ENCODE measurements at regions not wholly inside any gene's neighbourhood (a gene's known extent, or its start where the extent isn't known, plus 50 kb on each side); places are given as distances from the start of the nearest gene placed in this dataset.

- DNase-seq = no peak
Observed at GRCh38 chr2:183291436-183291835, 167.2 kb downstream of the NUP35 start.

DNA sequence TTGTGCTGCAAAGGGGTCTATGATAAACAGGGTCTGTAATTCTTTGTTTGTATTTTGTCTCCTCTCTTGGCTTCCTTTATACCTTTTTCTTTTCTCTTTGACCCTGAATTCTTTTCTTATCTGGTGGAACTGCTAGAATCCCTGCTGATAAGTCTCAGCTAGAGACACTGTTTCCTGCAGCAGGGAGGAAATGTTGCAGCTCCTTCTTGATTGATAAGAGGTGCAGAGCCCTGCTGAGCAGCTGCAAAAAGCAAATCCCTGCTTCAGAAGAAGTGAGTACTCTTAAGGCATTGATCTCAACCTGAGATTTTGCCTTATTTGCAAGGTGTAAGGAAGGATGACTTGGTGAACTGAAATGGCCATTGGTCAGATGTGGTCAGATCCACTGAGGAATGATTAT lies 167.8 kb downstream of the NUP35 start:
- no peak for DNase-seq

DNA sequence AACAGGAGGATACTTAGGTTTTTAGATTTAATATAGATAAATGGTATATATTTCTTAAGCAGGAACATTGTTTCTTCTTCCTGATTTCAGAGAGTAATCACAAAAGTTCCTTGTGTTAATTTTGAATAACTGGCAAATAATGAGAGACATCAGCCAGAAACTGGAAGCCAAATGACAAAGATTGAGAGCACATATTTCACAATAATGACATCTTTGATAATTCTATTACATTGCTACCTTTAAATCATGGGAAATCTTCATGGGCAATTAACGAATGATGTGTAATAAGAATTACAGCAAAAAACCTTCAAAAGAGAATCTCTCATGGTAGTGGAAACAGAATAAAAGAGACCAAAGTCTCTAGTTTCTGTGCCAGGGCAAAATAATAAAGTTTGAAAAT lies 215.1 kb downstream of the NUP35 start:
- no peak for DNase-seq

GRCh38 chr2:183341057-183341456 lies 216.8 kb downstream of the NUP35 start:
- DNase-seq = no peak

DNA sequence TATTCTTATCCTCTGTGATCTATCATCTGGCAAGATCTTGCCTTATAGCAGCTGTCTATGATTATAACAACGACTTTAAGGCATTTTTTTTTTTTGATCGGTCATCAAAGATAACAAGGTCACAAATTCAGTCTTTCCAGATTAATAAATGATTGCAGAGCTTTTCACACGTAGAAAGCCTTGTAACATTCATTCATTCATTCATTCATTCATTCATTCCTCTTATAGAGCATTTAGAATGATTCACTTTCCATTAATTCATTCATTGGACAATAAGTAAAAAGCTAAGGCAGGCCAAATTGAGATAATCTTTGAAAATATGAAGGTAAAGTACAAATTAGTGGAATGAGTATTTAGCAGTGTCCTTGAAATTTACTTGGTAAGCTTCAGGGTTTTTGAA lies 223.7 kb downstream of the NUP35 start:
- DNase-seq = no peak

DNA sequence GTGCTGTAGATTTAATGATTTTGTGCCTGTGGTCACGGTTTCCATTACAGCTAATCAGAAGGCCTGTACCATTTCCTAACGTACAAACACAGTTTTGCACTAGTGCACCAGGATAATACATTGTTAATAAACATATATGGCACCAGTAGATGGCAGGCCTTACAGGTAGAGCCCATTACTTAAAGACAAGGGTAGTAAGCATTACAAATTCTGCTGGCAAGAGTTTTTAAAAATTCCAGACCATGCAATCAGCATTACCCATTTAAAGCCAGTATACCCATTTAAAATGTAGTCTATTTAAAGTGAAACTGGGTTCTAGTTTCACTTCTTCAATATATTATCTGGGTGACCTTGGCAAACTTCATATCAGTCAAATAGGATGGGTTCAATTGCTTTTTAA lies 224.2 kb downstream of the NUP35 start:
- DNase-seq = no peak

DNA sequence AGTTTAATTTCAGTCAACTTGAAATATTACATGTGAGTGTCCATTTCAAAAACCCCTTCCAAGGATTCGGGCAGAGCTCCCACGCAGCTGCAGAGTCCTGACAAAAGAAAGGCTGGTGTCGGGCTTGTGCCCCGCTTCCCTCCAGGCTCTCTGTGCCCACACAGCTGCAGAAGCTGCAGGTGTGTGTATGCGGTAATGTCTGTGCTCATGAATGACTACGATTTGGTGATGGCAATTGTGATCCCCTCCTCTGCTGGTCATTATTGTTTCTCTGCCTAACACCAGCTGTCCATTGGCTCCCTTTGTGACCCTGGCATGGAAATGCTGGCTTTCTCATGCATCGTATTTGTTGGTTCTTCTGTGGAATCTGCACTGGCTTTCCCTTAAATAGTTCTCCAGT lies 224.8 kb downstream of the NUP35 start:
- no peak for DNase-seq

DNA sequence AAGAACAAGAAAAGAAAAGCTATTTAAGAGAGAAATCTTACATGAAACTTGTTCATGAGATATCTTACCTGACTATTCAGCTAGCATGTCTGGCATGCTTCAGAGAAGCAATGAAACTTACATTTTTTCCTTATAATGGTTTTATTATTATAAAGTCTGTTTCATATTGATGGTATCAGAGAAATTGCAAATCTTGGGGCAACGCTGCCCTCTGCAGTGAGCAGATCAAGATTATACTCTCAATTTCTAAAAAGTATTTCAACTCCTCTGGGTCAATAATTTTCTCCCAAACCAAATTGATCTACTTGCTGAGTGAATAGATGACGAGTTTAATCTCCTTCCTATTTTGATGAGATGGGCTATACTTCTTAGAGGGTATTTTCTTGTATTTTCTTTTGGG lies 235.6 kb downstream of the NUP35 start:
- DNase-seq = no peak

DNA sequence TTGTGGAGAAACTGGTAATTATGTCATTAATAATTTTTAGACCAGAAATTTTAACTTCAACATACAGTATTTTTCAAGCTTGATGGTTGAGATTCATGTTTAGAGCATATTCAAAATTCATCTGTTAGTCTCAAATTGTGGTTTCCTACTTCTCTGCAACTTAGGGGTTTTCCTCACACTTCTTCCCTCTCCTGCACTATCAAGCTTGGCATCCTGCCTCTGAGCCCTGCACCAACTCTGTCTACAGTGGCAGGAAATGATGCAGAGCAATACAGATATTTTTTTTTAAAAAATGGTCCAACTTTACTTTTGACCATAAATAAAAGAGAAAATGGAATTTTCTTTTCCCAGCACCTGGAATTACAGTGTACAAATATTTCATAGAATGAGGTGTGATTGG lies 247.3 kb downstream of the NUP35 start:
- DNase-seq = no peak

GRCh38 chr2:183375821-183376220 lies 251.6 kb downstream of the NUP35 start:
- DNase-seq = no peak

DNA sequence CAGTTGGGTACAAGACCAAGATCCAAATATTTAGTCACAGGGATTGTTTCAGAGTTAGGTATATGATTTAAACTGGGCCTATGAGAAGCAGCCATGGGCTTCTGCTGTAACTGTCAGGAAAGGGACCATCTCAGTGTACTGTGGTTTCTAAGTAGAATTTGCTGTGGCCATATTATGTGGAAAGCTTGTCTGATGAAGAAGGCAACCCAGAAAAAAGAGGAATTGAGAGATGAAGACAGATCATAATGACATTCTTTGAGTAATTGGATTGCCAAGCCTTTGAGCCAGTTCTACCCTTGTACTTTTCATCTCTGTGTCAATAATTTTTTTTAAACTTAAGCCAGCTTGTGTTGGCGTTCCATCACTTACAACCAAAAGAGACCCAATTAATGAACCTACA lies 259.6 kb downstream of the NUP35 start:
- no peak for DNase-seq

DNA sequence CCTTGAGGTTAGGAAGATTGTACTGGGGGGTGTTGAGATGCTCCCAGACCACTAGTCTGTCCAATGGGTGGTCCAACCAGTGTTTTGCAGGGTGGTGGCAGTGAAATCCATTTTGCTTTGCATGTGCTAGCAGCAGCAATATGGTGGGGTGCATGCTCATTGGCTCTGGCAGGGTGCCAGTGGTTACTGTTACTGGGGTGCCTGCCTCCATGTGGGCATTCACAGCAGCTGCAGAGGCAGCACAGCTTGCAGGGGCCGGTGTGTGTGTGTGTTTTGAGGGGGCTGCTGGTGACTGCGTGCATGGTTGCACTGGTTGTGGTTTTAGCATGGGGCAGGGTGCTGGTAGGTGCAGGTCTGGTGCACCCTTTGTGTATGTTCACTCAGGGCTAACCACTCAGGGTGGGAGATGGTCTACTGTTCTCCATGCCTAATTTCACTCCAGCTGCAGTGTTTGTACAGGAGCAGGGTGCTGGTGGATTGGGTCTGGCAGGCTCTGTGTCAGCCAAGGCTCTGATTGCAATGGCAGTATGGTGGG lies 265.4 kb downstream of the NUP35 start:
- DNase-seq = no peak

DNA sequence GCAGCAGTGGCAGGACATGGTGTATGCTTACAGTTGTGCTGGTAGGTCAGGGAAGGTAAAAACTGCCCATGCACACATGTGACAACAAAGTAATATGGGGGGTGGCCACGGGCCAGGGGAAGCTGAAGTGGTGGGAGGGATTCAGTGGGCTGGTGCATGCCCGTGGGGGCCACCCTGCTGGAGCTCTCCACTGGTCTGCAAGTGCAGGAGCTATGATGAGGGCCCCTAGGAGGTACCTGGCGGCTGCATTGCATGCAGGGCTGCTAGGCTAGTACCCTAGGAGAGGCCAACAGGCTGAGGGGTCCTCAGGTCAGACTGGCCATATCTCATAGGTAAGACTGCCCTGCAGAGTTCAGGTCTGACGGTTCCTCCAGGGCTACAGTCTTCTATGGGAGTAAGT lies 265.9 kb downstream of the NUP35 start:
- no peak for DNase-seq

GRCh38 chr2:183404392-183404791 lies 280.1 kb downstream of the NUP35 start:
- DNase-seq = no peak

- no peak for DNase-seq
Observed at GRCh38 chr2:183408562-183408961, 284.3 kb downstream of the NUP35 start.

- DNase-seq = no peak
Observed at GRCh38 chr2:183409662-183410061, 285.4 kb downstream of the NUP35 start.

GRCh38 chr2:183416753-183417152 lies 292.5 kb downstream of the NUP35 start:
- DNase-seq = no peak

DNA sequence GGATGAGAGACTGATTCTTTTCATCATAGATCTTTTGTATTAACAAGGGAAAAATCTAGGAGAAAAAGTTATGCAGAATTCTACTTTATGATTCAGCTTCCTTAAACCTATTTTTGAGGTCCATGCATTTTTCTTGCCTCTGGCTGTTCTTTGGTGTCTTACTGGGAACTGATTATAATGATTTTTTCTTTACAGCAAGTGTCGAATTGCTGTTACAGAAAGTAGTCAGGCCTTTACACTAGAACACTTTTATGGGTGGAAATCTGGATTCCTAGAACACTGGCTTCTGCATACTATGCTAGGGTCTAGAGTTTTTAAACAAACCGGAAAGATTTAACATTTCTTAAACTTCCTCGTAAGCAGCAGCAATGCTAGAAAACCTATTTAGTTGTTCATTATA lies 302.6 kb downstream of the NUP35 start:
- DNase-seq = no peak

DNA sequence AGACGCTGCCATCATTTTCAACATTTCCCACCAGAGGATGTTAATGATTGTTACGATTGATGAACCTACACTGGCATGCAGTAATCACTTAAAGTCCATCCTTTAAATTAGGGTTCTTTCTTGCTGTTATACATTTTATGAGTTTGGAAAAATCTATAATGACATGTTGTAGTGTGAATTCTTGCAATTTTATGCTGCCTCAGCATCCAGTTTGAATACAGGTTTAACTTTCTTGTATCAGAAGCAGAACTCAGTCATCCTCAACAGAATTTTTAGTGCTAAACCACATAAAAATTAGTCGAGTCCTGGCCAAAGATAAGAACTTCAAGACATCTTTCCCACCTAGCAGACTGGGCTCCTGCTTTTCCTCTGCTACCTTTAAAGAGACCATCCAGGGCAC lies 303.3 kb downstream of the NUP35 start:
- no peak for DNase-seq

DNA sequence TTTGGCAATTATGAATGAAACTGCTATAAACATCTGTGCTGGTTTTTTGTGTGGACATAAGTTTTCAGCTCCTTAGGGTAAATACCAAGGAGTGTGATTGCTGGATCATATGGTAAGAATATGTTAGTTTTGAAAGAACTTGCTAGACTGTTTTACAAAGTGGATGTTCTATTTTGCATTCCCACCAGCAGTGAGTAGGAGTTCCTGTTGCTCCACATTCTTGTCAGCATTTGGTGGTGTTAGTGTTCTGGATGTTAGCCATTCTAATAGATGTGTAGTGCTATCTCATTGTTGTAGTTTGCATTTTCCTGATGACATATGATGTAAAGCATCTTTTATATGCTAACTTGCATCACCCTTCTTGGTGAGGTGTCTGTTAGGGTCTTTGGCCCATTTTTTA lies 304.6 kb downstream of the NUP35 start:
- no peak for DNase-seq

GRCh38 chr2:183438541-183438940 lies 314.3 kb downstream of the NUP35 start:
- DNase-seq = no peak

DNA sequence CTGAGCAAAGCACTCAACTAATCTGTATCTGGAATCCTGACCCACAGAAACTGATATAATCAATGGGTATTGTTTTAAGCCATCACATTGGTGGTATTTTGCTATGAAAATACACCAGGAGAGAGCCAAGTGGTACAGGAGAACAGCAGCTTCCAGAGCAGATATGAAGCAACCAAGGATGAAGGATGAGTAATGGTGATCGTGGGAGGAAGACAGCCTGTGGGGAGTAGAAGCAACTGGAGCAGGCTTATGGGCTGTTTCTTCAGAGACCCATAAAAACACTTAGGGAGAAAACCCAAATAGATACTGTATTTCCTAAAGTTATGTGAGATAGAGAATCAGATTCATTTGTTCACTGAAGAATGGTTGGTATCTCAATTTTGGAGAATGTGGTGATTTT lies 330.8 kb downstream of the NUP35 start:
- DNase-seq = no peak

DNA sequence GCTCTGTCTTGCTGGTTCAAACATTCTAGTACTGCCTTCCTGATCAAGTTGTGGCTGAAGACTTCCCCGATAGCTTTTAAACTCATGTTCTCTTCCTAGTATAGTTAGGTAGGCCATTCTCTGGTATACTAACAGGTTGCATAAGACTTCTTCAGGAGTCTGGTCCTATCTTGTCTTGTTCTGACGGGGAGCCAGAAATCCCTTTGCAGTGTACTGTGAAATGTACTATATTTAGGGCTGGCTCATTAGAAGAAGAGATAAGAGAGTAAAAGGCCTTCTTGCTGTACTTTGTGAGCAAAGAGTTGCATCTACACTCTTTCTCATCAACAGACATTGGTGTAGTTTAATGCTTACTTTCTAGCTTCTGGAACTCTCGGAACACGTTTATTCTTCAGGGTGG lies 331.9 kb downstream of the NUP35 start:
- DNase-seq = no peak

DNA sequence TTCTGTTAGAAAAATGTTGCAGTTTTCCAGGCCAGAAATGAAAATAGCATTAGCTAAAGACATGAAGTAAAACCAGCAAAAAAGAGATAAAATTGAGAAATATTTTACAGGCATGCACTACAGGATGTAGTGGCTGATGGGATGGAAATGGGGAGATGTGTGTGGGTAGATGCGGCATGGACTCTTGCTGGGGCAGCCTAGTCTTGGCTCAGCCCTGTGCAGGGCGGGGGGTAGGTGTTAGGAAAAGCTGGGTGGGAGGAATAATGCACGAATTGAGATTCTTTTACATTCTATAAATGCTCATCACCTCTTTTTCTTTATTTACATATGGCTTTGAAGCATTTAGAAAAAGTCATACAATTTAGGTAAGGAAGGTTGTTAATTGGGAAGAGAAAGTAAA lies 334.2 kb downstream of the NUP35 start:
- DNase-seq = no peak

- no peak for DNase-seq
Observed at GRCh38 chr2:183459466-183459865, 335.2 kb downstream of the NUP35 start.

DNA sequence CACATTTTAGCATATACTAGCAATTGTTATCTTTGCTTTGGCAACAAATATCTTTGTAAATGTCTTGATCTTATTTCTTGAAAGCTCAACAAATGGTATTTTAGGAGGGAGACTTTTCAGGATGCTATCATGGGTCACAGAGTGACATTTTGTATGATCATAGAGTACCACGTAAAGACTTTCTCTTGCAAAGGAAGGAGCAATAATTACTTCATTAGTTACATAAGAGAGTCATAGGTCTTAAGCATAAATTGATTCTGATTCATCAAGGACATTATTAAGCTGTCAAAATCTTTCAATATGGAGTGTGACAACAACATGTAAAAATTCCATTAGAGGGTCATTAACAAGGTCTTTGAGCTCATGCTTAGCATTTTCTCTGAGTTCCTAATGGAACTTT lies 339.6 kb downstream of the NUP35 start:
- no peak for DNase-seq

Measured in suppressor macrophage treated with lipopolysaccharide for 4 hours (primary cell).